GM23338 (cell line): ENCODE measurements at regions not wholly inside any gene's neighbourhood (a gene's known extent, or its start where the extent isn't known, plus 50 kb on each side); places are given as distances from the start of the nearest gene placed in this dataset.

Experiments
- ATAC-seq: fragments of 200-7000 bp; cut with Tn5 transposase; 3 replicates; pipeline ENCODE4 v1.9.1; 2020
- DNase-seq: peaks from one replicate; pipeline ENCODE4 v3.0.0-alpha.2; 2015; ENCODE audit warnings: low spot score
- H2AFZ ChIP-seq: fragments of 200-600 bp; sonication (generic); 2 replicates; pipeline ENCODE4 v1.8.0; 2016; ENCODE audit warnings: antibody characterized with exemption, mild to moderate bottlenecking, moderate library complexity
- H3F3A ChIP-seq: fragments of 200-600 bp; sonication (generic); replicated peaks from 2 replicates; pipeline ENCODE4 v1.8.0; 2017; ENCODE audit warnings: antibody characterized with exemption, mixed run types, low read depth
- H3K27ac ChIP-seq: fragments of 200-600 bp; sonication (generic); 2 replicates; pipeline ENCODE4 v1.6.1; 2016; ENCODE audit warnings: low read depth
- H3K27me3 ChIP-seq: fragments of 200-600 bp; sonication (generic); 2 replicates; pipeline ENCODE4 v1.8.0; 2016; ENCODE audit warnings: mild to moderate bottlenecking, mixed run types, moderate library complexity; ENCODE audit not compliant: insufficient read depth
- H3K36me3 ChIP-seq: fragments of 200-600 bp; sonication (generic); 2 replicates; pipeline ENCODE4 v1.8.0; 2016; ENCODE audit warnings: mild to moderate bottlenecking; ENCODE audit not compliant: insufficient read depth
- H3K4me1 ChIP-seq: fragments of 200-600 bp; sonication (generic); 2 replicates; pipeline ENCODE4 v1.8.0; 2016; ENCODE audit warnings: mild to moderate bottlenecking, moderate library complexity; ENCODE audit not compliant: insufficient read depth
- H3K4me2 ChIP-seq: fragments of 200-600 bp; sonication (generic); 2 replicates; pipeline ENCODE4 v1.7.1; 2017; ENCODE audit warnings: mixed run types
- H3K4me3 ChIP-seq: fragments of 200-600 bp; sonication (generic); 2 replicates; pipeline ENCODE4 v1.6.1; 2016; ENCODE audit warnings: mixed run types
- H3K79me2 ChIP-seq: fragments of 200-600 bp; sonication (generic); replicated peaks from 2 replicates; pipeline ENCODE4 v1.8.0; 2017; ENCODE audit warnings: mild to moderate bottlenecking; ENCODE audit not compliant: insufficient read depth
- H3K9me2 ChIP-seq: fragments of 200-600 bp; sonication (generic); 2 replicates; pipeline ENCODE4 v1.8.0; 2017; ENCODE audit not compliant: insufficient read depth
- H4K20me1 ChIP-seq: fragments of 200-600 bp; sonication (generic); replicated peaks from 2 replicates; pipeline ENCODE4 v1.8.0; 2017; ENCODE audit warnings: mild to moderate bottlenecking; ENCODE audit not compliant: insufficient read depth
- H3K27ac Mint-ChIP-seq: 2 replicates; pipeline ENCODE4 v1.8.0; 2020; ENCODE audit warnings: inconsistent platforms, mild to moderate bottlenecking, moderate library complexity, mixed read lengths
- H3K27me3 Mint-ChIP-seq: 3 replicates; pipeline ENCODE4 v1.8.0; 2022; ENCODE audit warnings: low read depth, mild to moderate bottlenecking, moderate library complexity, mixed read lengths, inconsistent platforms; ENCODE audit not compliant: insufficient read depth, poor library complexity
- H3K36me3 Mint-ChIP-seq: 3 replicates; pipeline ENCODE4 v1.8.0; 2021; ENCODE audit warnings: low read depth, mild to moderate bottlenecking, inconsistent platforms, moderate library complexity, mixed read lengths
- H3K4me1 Mint-ChIP-seq: 3 replicates; pipeline ENCODE4 v1.8.0; 2020; ENCODE audit warnings: mild to moderate bottlenecking, inconsistent platforms, mixed read lengths
- H3K4me3 Mint-ChIP-seq: 3 replicates; pipeline ENCODE4 v1.8.0; 2021; ENCODE audit warnings: moderate library complexity, mild to moderate bottlenecking, inconsistent platforms, mixed read lengths
- H3K9me3 Mint-ChIP-seq: 3 replicates; pipeline ENCODE4 v1.8.0; 2020; ENCODE audit warnings: moderate library complexity, mild to moderate bottlenecking, inconsistent platforms, mixed read lengths
- CREB1 ChIP-seq: fragments of 250-450 bp; sonication (Bioruptor Pico); IDR thresholded peaks from 2 replicates; pipeline ENCODE4 v1.5.0; 2020; ENCODE audit warnings: low read depth, mild to moderate bottlenecking, moderate library complexity
- EZH2 ChIP-seq: fragments of 200-600 bp; sonication (generic); IDR thresholded peaks from one replicate; pipeline ENCODE4 v1.8.0; 2017; ENCODE audit warnings: antibody characterized with exemption, mild to moderate bottlenecking, low read depth; ENCODE audit not compliant: unreplicated experiment
- EZH2phosphoT487 ChIP-seq: fragments of 200-600 bp; sonication (generic); IDR thresholded peaks from one replicate; pipeline ENCODE4 v1.8.1; 2018; ENCODE audit warnings: antibody characterized with exemption; ENCODE audit not compliant: unreplicated experiment
- JUNB ChIP-seq: IDR thresholded peaks from one replicate; pipeline ENCODE4 v1.6.1; 2016; ENCODE audit warnings: antibody characterized with exemption; ENCODE audit not compliant: unreplicated experiment
- POLR2AphosphoS5 ChIP-seq: IDR thresholded peaks from 2 replicates; pipeline ENCODE4 v1.6.1; 2016; ENCODE audit warnings: antibody characterized with exemption, low read depth
- STAT1 ChIP-seq: IDR thresholded peaks from one replicate; pipeline ENCODE4 v1.6.1; 2016; ENCODE audit warnings: antibody characterized with exemption; ENCODE audit not compliant: unreplicated experiment
- ZNF114 ChIP-seq: fragments of 250-450 bp; sonication (Bioruptor Pico); IDR thresholded peaks from 2 replicates; pipeline ENCODE4 v1.5.0; 2020; ENCODE audit warnings: mild to moderate bottlenecking, moderate library complexity
- ZNF331 ChIP-seq: fragments of 250-450 bp; sonication (Bioruptor Pico); IDR thresholded peaks from 2 replicates; pipeline ENCODE4 v1.5.0; 2020; ENCODE audit warnings: low read depth, mild to moderate bottlenecking, moderate library complexity
- TF ChIP-seq, protein P1 (sequence below): IDR thresholded peaks from one replicate; pipeline ENCODE4 v1.6.1; 2018; ENCODE audit warnings: antibody characterized with exemption; ENCODE audit not compliant: unreplicated experiment
- TF ChIP-seq, protein P2 (sequence below): IDR thresholded peaks from 2 replicates; pipeline ENCODE4 v1.6.1; 2016; ENCODE audit warnings: antibody characterized with exemption
- TF ChIP-seq, protein P3 (sequence below), 2 experiments: fragments of 200-600 bp in 1 of 2; sonication (generic) in 1 of 2; conservative IDR thresholded peaks; 2 replicates each; pipeline versions ENCODE4 v1.5.1 to v1.6.1; 2016 to 2017; ENCODE audit warnings: antibody characterized with exemption in 2 of 2, low read depth in 2 of 2, mild to moderate bottlenecking in 2 of 2, moderate library complexity in 1 of 2

DNA sequence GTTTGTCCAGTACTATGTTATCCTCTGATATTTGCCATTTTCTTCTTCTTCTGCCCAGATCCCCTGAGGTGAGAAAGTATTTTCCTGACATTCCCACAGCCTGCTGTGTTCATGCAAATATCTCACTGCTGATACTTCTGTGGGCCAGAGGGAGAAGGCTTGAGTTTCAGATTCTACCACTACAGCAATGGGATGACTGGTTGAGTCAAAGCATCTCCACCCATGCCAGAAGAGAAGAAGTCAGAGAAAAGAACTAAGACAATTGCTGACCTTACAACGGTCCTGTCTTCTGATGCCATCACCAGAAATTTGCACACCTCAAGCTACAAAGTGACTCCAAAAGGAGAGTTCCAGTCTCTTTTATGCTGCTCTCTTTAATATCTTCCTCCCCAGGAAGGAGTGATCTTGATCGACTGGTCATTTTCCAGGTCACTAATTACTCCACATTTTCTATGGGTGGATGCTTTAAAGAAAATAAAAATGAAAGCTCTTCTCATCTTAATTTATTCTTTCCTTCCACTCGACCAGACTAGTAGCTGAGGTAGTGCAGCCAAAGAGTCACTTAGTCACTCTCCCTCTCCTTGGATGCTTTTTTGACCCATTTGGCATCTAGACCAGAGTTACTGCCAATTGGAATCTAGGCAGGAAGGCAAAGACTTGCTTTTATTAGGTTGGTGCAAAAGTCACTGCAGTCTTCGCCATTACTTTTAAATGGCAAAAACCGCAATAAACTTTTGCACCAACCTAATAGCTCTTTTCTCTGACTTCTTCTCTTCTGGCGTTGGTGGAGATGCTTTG lies 195.1 kb downstream of the PTPRC start:
- H3K36me3 Mint-ChIP-seq: no peaks in the 10 kb centered on the region
- Histone ChIP-seq H3F3A (no peaks in the 10 kb centered on the region), H3K9me2 (0 out of 2 replicates have a peak, but pooled peaks cover 9% of the 10 kb centered on the region), H4K20me1 (no peaks in the 10 kb centered on the region), H3K27ac (no peak overlapping the region), H3K4me2 (no peak overlapping the region), H3K79me2 (no peaks in the 10 kb centered on the region), H3K4me3 (no peak overlapping the region), H2AFZ (no peak overlapping the region), H3K4me1 (no peaks in the 10 kb centered on the region), H3K36me3 (no peaks in the 10 kb centered on the region), H3K27me3 (no peaks in the 10 kb centered on the region)
- ATAC-seq (no peak), DNase-seq (no peak)
- TF ChIP-seq POLR2AphosphoS5 (no peak), ZNF331 (CRISPR knock-in tag) (no peak), CREB1 (CRISPR knock-in tag) (no peak), EZH2phosphoT487 (no peak), STAT1 (no peak), EZH2 (no peak), JUNB (no peak), ZNF114 (CRISPR knock-in tag) (no peak)
- TF ChIP-seq, protein P1, sequence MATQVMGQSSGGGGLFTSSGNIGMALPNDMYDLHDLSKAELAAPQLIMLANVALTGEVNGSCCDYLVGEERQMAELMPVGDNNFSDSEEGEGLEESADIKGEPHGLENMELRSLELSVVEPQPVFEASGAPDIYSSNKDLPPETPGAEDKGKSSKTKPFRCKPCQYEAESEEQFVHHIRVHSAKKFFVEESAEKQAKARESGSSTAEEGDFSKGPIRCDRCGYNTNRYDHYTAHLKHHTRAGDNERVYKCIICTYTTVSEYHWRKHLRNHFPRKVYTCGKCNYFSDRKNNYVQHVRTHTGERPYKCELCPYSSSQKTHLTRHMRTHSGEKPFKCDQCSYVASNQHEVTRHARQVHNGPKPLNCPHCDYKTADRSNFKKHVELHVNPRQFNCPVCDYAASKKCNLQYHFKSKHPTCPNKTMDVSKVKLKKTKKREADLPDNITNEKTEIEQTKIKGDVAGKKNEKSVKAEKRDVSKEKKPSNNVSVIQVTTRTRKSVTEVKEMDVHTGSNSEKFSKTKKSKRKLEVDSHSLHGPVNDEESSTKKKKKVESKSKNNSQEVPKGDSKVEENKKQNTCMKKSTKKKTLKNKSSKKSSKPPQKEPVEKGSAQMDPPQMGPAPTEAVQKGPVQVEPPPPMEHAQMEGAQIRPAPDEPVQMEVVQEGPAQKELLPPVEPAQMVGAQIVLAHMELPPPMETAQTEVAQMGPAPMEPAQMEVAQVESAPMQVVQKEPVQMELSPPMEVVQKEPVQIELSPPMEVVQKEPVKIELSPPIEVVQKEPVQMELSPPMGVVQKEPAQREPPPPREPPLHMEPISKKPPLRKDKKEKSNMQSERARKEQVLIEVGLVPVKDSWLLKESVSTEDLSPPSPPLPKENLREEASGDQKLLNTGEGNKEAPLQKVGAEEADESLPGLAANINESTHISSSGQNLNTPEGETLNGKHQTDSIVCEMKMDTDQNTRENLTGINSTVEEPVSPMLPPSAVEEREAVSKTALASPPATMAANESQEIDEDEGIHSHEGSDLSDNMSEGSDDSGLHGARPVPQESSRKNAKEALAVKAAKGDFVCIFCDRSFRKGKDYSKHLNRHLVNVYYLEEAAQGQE: no peak
- TF ChIP-seq, protein P2, sequence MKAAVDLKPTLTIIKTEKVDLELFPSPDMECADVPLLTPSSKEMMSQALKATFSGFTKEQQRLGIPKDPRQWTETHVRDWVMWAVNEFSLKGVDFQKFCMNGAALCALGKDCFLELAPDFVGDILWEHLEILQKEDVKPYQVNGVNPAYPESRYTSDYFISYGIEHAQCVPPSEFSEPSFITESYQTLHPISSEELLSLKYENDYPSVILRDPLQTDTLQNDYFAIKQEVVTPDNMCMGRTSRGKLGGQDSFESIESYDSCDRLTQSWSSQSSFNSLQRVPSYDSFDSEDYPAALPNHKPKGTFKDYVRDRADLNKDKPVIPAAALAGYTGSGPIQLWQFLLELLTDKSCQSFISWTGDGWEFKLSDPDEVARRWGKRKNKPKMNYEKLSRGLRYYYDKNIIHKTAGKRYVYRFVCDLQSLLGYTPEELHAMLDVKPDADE: no peak
- TF ChIP-seq, protein P3, sequence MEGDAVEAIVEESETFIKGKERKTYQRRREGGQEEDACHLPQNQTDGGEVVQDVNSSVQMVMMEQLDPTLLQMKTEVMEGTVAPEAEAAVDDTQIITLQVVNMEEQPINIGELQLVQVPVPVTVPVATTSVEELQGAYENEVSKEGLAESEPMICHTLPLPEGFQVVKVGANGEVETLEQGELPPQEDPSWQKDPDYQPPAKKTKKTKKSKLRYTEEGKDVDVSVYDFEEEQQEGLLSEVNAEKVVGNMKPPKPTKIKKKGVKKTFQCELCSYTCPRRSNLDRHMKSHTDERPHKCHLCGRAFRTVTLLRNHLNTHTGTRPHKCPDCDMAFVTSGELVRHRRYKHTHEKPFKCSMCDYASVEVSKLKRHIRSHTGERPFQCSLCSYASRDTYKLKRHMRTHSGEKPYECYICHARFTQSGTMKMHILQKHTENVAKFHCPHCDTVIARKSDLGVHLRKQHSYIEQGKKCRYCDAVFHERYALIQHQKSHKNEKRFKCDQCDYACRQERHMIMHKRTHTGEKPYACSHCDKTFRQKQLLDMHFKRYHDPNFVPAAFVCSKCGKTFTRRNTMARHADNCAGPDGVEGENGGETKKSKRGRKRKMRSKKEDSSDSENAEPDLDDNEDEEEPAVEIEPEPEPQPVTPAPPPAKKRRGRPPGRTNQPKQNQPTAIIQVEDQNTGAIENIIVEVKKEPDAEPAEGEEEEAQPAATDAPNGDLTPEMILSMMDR (conservative IDR thresholded peaks at IDR 0.05; ENCODE audit: low read depth in 2 of 2): no peak
- H3K27me3 Mint-ChIP-seq: no peaks in the 10 kb centered on the region
- H3K27ac Mint-ChIP-seq: no peak overlapping the region
- H3K4me3 Mint-ChIP-seq: no peak overlapping the region
- H3K9me3 Mint-ChIP-seq: no peaks in the 10 kb centered on the region
- H3K4me1 Mint-ChIP-seq: peaks cover 2% of the 10 kb centered on the region; the same call in 2 of the 3 replicates
